IPS-18c (cell line): ENCODE measurements at regions not wholly inside any gene's neighbourhood (a gene's known extent, or its start where the extent isn't known, plus 50 kb on each side); places are given as distances from the start of the nearest gene placed in this dataset.
"Not testable (repeated sequence)": the region's sequence is repeated elsewhere in the genome, so short reads cannot be mapped to it uniquely, and the experiment has no call there.

Experiments used
- H3K4me3 ChIP-seq: 2 replicates; pipeline ENCODE4 v1.7.0; 2013; ENCODE audit warnings: low read depth, mild to moderate bottlenecking, low read length, moderate library complexity; ENCODE audit not compliant: insufficient read depth
- H3K9me3 ChIP-seq: one replicate; pipeline ENCODE4 v1.6.1; 2013; ENCODE audit warnings: mild to moderate bottlenecking, low read length, moderate library complexity; ENCODE audit not compliant: control insufficient read depth, insufficient read depth

DNA sequence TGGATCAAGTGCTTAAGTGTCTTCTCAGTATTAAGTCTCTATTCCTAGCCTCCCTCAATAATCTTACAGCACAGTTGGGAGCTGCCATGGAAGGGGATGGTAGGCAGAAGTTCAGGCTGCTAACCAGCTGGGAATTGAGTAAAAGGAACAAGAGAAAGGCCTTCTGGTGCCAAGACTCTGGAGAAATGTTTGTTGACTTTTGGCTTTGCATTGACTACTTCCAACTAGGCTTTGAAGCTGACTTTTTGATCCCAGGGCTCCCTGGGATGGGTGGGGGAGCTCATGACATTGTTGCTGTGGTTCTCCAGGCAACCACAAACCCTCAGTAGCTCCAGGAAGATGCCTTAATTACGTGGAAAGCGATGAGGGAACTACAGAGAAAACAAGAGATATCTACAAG lies 85.2 kb upstream of the HTR4 start:
- no peaks in the 10 kb centered on the region for H3K9me3 ChIP-seq

GRCh38 chr5:148740079-148740858 lies 85.9 kb upstream of the HTR4 start:
- H3K4me3 ChIP-seq = no peak overlapping the region
- H3K9me3 ChIP-seq = no peaks in the 10 kb centered on the region

More for the DNA sequence above, 85.2 kb upstream of the HTR4 start:
- no peak overlapping the region for H3K4me3 ChIP-seq

GRCh38 chr5:148740966-148741742 lies 85.3 kb upstream of the ADRB2 start:
- Histone ChIP-seq H3K9me3 (no peaks in the 10 kb centered on the region), H3K4me3 (no peak overlapping the region)

DNA sequence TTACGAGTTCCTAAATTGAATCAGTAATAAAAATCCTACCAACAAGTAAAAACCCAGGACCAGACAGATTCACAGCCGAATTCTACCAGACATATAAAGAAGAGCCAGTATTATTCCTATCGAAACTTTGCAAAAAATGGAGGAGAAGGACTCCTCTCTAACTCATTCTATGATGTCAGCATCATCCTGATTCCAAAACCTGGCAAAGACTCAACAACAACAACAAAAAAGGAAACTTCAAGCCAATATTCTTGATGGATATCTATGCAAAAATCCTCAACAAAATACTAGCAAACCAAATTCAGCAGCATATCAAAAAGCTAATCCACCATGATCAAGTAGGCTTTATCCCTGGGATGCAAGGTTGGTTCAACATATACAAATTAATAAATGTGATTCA lies 84.6 kb upstream of the ADRB2 start:
- H3K4me3 ChIP-seq, H3K9me3 ChIP-seq: not testable (repeated sequence)

DNA sequence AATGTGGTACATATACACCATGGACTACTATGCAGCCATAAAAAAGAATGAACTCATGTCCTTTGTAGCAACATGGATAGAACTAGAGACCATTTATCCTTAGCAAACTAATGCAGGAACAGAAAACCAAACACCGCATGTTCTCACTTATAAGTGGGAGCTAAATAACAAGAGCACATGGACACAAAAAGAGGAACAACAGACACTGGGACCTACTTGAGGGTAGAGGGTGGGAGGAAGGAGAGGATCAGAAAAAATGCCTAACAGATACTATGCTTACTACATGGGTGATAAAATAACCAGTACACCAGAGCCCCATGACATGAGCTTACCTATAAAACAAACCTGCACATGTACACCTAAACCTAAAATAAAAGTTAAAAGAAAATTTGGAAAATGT lies 82.0 kb upstream of the ADRB2 start:
- not testable (repeated sequence) for H3K9me3 ChIP-seq, H3K4me3 ChIP-seq

- Histone ChIP-seq H3K4me3 (no peak overlapping the region), H3K9me3 (no peaks in the 10 kb centered on the region)
Measured at GRCh38 chr5:148746826-148747535, 79.4 kb upstream of the ADRB2 start.

DNA sequence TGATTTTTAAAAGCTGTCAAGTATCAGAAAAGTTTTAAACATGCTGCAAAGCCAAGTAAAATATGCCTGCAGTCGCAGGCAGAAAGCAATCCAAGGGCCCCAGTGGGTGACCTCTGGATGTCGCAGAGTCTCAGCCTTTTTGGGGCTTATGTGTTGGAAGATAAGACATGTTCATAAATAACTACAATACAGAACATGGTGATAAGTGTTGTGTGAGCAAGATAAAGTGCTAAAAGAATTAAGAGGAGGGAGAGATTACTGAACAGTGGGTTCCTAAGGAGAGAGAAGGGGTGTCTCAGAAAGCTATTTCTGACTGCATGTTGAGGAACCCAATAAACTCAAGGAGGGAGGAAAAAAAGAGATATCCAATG lies 78.9 kb upstream of the ADRB2 start:
- Histone ChIP-seq H3K9me3 (no peaks in the 10 kb centered on the region), H3K4me3 (no peak overlapping the region)

DNA sequence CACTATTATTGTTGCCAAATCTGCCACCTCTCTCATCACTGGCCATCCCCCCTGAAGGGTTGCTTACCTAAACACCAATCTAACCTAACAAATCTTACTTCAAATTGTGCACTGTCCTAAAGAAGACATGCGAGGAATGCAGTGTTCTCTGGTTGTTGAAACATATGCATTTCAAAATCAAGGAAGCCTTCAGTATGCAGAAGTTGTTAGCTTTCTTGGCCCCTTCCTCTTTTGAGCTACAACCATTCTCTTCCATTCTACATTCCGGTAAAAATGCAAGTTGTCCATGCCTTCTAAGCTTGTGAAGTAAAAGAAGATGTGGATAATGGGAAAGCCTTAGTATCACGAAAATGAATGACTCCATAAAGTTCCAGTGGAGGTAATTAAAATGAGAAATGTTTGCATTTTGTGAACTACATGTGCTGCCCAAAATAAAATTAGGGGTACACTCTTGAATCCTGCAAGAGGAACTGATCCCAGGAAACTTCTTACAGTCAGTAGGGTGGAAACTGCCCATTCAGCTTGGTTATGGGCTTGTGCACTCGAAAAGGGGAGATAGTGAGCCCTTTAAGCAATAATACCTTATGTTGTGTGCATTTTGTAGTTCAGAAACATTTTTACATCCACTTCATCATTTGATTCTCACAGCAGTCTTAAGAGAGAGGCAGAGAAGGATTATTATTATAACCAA lies 77.6 kb upstream of the ADRB2 start:
- no peaks in the 10 kb centered on the region for H3K9me3 ChIP-seq
- H3K4me3 ChIP-seq = no peak overlapping the region

GRCh38 chr5:148750614-148751013 lies 75.8 kb upstream of the ADRB2 start:
- Histone ChIP-seq H3K9me3 (no peaks in the 10 kb centered on the region), H3K4me3 (no peak overlapping the region)

GRCh38 chr5:148751025-148751424 lies 75.4 kb upstream of the ADRB2 start:
- Histone ChIP-seq H3K9me3 (no peaks in the 10 kb centered on the region), H3K4me3 (no peak overlapping the region)

DNA sequence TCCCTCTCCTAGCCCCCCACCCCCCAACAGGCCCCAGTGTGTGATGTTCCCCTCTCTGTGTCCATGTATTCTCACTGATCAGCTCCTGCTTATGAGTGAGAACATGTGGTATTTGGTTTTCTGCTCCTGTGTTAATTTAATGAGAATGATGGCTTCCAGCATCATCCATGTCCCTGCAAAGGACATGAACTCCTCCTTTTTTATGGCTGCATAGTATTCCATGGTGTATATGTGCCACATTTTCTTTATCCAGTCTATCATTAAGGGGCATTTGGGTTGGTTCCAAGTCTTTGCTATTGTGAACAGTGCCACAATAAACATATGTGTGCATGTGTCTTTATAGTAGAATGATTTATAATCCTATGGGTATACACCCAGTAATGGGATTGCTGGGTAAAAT lies 74.0 kb upstream of the ADRB2 start:
- not testable (repeated sequence) for H3K9me3 ChIP-seq, H3K4me3 ChIP-seq

- no peak overlapping the region for H3K4me3 ChIP-seq
- H3K9me3 ChIP-seq = no peaks in the 10 kb centered on the region
Measured at GRCh38 chr5:148759101-148759500, 67.3 kb upstream of the ADRB2 start.

DNA sequence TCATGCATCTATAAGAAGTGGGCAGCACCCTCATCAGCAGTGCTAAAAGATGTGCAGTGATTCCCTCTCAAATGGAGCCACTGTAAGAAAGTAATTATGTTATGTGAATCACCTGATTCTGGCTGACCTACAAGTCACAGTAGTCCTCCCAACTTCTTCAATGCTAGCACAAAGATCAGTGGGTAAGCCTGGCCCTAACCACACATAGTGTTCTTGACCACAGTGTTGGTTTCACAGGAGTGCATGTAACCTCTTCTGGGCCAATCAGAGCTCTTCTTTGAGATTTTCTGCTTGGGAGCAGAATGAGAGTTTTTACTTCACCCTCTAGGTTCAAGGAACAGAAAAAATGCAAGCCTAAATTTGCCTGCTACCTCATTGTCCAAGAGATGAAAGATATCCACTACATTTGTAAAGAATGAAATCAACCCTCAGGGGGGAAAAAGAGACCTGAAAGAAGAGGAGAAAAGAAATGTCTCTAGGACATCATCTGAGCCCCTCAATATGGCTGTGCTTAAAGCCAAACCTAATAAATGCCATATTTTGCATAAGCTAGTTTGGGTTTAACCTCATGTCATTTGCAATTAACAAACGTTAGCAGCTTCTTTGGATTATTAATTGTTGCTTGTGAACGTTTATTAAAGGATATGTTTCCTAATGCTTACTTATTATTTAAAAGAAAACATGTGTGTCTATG lies 65.3 kb upstream of the ADRB2 start:
- H3K4me3 ChIP-seq = no peak overlapping the region
- H3K9me3 ChIP-seq = no peaks in the 10 kb centered on the region

GRCh38 chr5:148763996-148764395 lies 62.4 kb upstream of the ADRB2 start:
- Histone ChIP-seq H3K9me3 (no peaks in the 10 kb centered on the region), H3K4me3 (no peak overlapping the region)

- no peaks in the 10 kb centered on the region for H3K9me3 ChIP-seq
- no peak overlapping the region for H3K4me3 ChIP-seq
Measured at GRCh38 chr5:148765061-148765460, 61.4 kb upstream of the ADRB2 start.

DNA sequence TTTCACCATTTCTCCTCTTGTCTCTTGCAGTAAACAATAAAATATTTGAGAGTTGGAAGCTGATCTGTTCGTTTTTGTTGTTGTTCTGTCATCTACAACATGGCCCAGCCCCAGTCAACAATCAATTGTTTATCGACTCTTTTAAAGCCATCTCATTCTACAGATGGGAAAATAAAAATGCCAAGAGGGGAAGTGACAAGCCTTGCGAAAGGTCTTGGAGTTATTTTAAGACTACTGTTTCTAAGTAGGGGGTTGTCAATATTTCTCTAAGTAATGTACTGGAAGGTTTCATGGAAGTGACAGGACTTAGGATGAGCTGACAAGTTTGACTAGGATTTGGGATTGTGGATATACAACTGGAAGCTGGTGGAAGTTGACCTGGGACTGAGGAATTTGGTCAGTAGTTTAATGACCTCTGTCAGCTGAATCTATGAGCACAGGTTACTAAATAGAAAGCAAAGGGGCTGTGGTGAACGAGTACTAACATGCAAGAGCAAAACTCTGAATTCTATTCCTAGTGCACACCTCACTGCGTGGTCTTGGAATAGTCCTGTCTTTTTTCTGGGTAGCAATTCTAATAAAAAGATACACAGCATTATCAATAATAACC lies 57.5 kb upstream of the ADRB2 start:
- no peaks in the 10 kb centered on the region for H3K9me3 ChIP-seq
- no peak overlapping the region for H3K4me3 ChIP-seq

DNA sequence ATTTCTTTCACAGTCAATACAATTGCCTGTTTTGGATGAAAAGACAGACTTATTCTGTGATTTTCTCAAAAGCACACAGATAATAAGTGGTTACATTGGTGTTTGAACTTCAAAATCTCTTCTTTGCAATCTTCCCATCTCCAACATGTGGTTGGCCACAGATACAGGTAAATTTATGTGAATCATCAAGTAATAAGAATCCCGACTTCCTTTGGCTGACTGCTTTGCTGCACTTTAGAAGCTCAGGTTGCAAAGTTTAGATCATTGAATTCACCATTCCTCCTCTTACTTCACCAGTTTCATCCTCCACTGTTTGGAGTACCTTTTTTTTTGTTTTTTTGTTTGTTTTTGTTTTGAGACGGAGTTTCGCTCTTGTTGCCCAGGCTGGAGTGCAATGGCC lies 56.5 kb upstream of the ADRB2 start:
- no peaks in the 10 kb centered on the region for H3K9me3 ChIP-seq

More for the DNA sequence above, 56.5 kb upstream of the ADRB2 start:
- H3K4me3 ChIP-seq = no peak overlapping the region
